ENCODE measurements at regions not wholly inside any gene's neighbourhood (a gene's known extent, or its start where the extent isn't known, plus 50 kb on each side); places are given as distances from the start of the nearest gene placed in this dataset.

DNA sequence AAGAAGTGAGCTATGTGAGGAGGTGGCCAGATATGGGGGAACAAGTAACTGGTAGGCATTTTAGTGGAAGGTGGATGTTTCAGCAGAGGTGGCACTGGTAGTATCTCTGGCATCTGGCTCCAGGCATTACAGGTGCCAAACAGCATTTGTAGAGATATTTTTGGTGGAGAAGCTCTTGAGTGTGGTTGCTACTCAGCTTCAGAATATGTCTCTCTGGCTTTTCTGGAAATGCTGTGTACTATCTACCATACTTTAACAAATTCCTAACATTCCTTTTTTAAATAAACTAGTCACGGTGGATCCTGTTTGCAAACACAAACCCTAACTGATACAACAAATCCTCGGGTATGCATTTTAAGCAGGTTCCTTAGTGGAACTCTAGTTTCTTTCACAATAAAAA lies 128.0 kb downstream of the BARX2 start:
- Histone ChIP-seq H3K27me3 (ENCODE audit: control insufficient read depth in 1 of 2, insufficient read depth in 2 of 2, low read length in 1 of 2) (no peaks in the 10 kb centered on the region), H3K9me3 (ENCODE audit: control insufficient read depth, low read length) (no peaks in the 10 kb centered on the region), H3K27ac (ENCODE audit: low read depth in 1 of 2, low read length in 2 of 2) (no peak overlapping the region), H3K4me3 (ENCODE audit: low read length in 2 of 2) (no peak overlapping the region), H3K4me1 (ENCODE audit: control insufficient read depth in 1 of 2, insufficient read depth in 2 of 2, low read length in 2 of 2) (no peaks in the 10 kb centered on the region), H3K36me3 (ENCODE audit: control insufficient read depth in 1 of 2, insufficient read depth in 2 of 2, low read length in 1 of 2) (no peaks in the 10 kb centered on the region)
- ATAC-seq (ENCODE audit: low FRiP score) (no peak), DNase-seq (no peak)
- WGBS, 2 donors, result 16 to 24% methylated on average over 2 of the region's 2 CpGs
- intact Hi-C loops (cut with DNase I), result no loop called here

GRCh38 chr11:129505266-129505665 lies 129.6 kb downstream of the BARX2 start:
- H3K4me3 ChIP-seq (ENCODE audit: low read length in 2 of 2), result no peak overlapping the region
- no peaks in the 10 kb centered on the region for H3K9me3 ChIP-seq (ENCODE audit: control insufficient read depth, low read length)
- DNase-seq (no peak), ATAC-seq (ENCODE audit: low FRiP score) (no peak)
- no peaks in the 10 kb centered on the region for H3K27me3 ChIP-seq (ENCODE audit: control insufficient read depth in 1 of 2, insufficient read depth in 2 of 2, low read length in 1 of 2)
- H3K27ac ChIP-seq (ENCODE audit: low read depth in 1 of 2, low read length in 2 of 2), result no peak overlapping the region
- intact Hi-C loops (cut with DNase I), result no loop called here
- 42 to 56% methylated on average over 2 of the region's 2 CpGs for WGBS, 2 donors
- no peaks in the 10 kb centered on the region for H3K36me3 ChIP-seq (ENCODE audit: control insufficient read depth in 1 of 2, insufficient read depth in 2 of 2, low read length in 1 of 2)
- no peaks in the 10 kb centered on the region for H3K4me1 ChIP-seq (ENCODE audit: control insufficient read depth in 1 of 2, insufficient read depth in 2 of 2, low read length in 2 of 2)

- no peak overlapping the region for H3K27ac ChIP-seq (ENCODE audit: low read depth in 1 of 2, low read length in 2 of 2)
- no peak overlapping the region for H3K4me3 ChIP-seq (ENCODE audit: low read length in 2 of 2)
- ATAC-seq (ENCODE audit: low FRiP score) (no peak), DNase-seq (no peak)
- WGBS, 2 donors, result 88 to 91% methylated on average over 4 of the region's 4 CpGs
- no peaks in the 10 kb centered on the region for H3K4me1 ChIP-seq (ENCODE audit: control insufficient read depth in 1 of 2, insufficient read depth in 2 of 2, low read length in 2 of 2)
- H3K36me3 ChIP-seq (ENCODE audit: control insufficient read depth in 1 of 2, insufficient read depth in 2 of 2, low read length in 1 of 2), result no peaks in the 10 kb centered on the region
- no peaks in the 10 kb centered on the region for H3K27me3 ChIP-seq (ENCODE audit: control insufficient read depth in 1 of 2, insufficient read depth in 2 of 2, low read length in 1 of 2)
- intact Hi-C loops (cut with DNase I), result no loop called here
- no peaks in the 10 kb centered on the region for H3K9me3 ChIP-seq (ENCODE audit: control insufficient read depth, low read length)
These were observed 132.5 kb downstream of the BARX2 start for GRCh38 chr11:129508163-129508562.

- H3K27me3 ChIP-seq (ENCODE audit: control insufficient read depth in 1 of 2, insufficient read depth in 2 of 2, low read length in 1 of 2), result no peaks in the 10 kb centered on the region
- H3K36me3 ChIP-seq (ENCODE audit: control insufficient read depth in 1 of 2, insufficient read depth in 2 of 2, low read length in 1 of 2), result no peaks in the 10 kb centered on the region
- no peaks in the 10 kb centered on the region for H3K4me1 ChIP-seq (ENCODE audit: control insufficient read depth in 1 of 2, insufficient read depth in 2 of 2, low read length in 2 of 2)
- intact Hi-C loops (cut with DNase I), result no loop called here
- H3K27ac ChIP-seq (ENCODE audit: low read depth in 1 of 2, low read length in 2 of 2), result no peak overlapping the region
- H3K9me3 ChIP-seq (ENCODE audit: control insufficient read depth, low read length), result peaks cover 4% of the 10 kb centered on the region
- DNase-seq (no peak), ATAC-seq (ENCODE audit: low FRiP score) (no peak)
- H3K4me3 ChIP-seq (ENCODE audit: low read length in 2 of 2), result no peak overlapping the region
- 72 to 75% methylated on average over 2 of the region's 2 CpGs for WGBS, 2 donors
These were observed 152.6 kb downstream of the BARX2 start for GRCh38 chr11:129528296-129528695.

DNA sequence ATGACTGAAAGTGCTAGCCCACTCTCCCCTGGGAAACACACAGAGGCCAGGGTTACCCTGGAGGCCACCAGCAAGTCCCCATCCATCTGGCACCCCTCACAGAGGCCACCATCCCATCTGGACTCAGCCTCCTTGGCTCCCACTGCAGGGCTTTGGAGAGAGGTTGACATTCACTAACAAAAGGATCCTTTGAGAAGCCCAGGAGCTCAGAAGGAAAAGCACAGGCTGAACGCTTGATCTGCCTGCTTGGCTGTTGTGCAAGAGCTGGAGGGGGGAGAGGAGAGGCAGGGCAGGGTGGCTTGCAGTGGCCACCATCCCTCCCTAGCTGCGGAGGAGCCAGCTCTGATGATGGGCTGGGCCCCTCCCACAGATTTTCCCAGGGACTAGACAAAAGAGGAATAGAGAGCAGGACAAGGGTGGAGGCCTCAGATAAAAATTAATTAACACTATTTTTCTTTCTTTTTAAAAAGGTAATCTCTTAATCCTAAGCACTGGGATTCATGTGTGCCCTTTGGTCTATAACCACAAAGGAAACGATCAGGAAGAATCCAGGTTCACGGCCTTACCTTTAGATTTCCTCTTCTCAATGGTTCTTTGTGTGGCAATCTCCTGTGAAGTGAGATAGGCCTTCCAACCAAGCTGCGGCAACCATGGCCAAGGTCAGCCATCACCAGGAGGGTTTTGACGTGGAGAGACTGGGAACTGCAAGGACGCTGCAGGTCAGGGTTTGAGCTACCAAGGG lies 154.7 kb downstream of the BARX2 start:
- Histone ChIP-seq H3K27me3 (ENCODE audit: control insufficient read depth in 1 of 2, insufficient read depth in 2 of 2, low read length in 1 of 2) (no peaks in the 10 kb centered on the region), H3K4me1 (ENCODE audit: control insufficient read depth in 1 of 2, insufficient read depth in 2 of 2, low read length in 2 of 2) (no peaks in the 10 kb centered on the region), H3K9me3 (ENCODE audit: control insufficient read depth, low read length) (peaks cover 4% of the 10 kb centered on the region), H3K27ac (ENCODE audit: low read depth in 1 of 2, low read length in 2 of 2) (no peak overlapping the region), H3K4me3 (ENCODE audit: low read length in 2 of 2) (no peak overlapping the region), H3K36me3 (ENCODE audit: control insufficient read depth in 1 of 2, insufficient read depth in 2 of 2, low read length in 1 of 2) (no peaks in the 10 kb centered on the region)
- 66 to 69% methylated on average over 7 of the region's 7 CpGs for WGBS, 2 donors
- no peak for ATAC-seq (ENCODE audit: low FRiP score)
- intact Hi-C loops (cut with DNase I), result no loop called here
- DNase-seq, result no peak

DNA sequence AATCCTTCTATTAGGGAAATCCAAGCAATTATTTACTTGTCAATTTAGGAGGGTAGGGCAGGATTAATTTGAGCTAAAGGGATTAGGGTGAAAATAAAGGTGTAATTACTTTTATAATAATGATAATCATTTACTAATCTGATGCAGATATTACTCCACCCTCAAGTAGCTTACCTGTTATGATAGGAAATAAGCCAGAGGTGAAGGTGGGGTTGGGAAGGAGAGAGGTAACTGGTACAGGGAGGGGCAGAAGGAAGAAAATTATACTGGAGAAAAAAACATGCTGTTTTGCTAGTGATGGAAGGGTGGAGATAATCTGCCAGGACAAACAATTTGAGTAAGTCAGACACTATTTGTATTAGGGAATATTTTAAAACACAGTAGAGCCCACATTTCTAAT lies 157.7 kb downstream of the BARX2 start:
- no peak overlapping the region for H3K4me3 ChIP-seq (ENCODE audit: low read length in 2 of 2)
- no peaks in the 10 kb centered on the region for H3K4me1 ChIP-seq (ENCODE audit: control insufficient read depth in 1 of 2, insufficient read depth in 2 of 2, low read length in 2 of 2)
- intact Hi-C loops (cut with DNase I), result no loop called here
- no peak for ATAC-seq (ENCODE audit: low FRiP score)
- peaks cover 4% of the 10 kb centered on the region for H3K9me3 ChIP-seq (ENCODE audit: control insufficient read depth, low read length)
- no peaks in the 10 kb centered on the region for H3K36me3 ChIP-seq (ENCODE audit: control insufficient read depth in 1 of 2, insufficient read depth in 2 of 2, low read length in 1 of 2)
- no peak overlapping the region for H3K27ac ChIP-seq (ENCODE audit: low read depth in 1 of 2, low read length in 2 of 2)
- H3K27me3 ChIP-seq (ENCODE audit: control insufficient read depth in 1 of 2, insufficient read depth in 2 of 2, low read length in 1 of 2), result no peaks in the 10 kb centered on the region
- no peak for DNase-seq

GRCh38 chr11:129536338-129536737 lies 160.7 kb downstream of the BARX2 start:
- intact Hi-C loops (cut with DNase I), result no loop called here
- Histone ChIP-seq H3K4me3 (ENCODE audit: low read length in 2 of 2) (no peak overlapping the region), H3K36me3 (ENCODE audit: control insufficient read depth in 1 of 2, insufficient read depth in 2 of 2, low read length in 1 of 2) (no peaks in the 10 kb centered on the region), H3K4me1 (ENCODE audit: control insufficient read depth in 1 of 2, insufficient read depth in 2 of 2, low read length in 2 of 2) (no peaks in the 10 kb centered on the region), H3K27ac (ENCODE audit: low read depth in 1 of 2, low read length in 2 of 2) (no peak overlapping the region), H3K27me3 (ENCODE audit: control insufficient read depth in 1 of 2, insufficient read depth in 2 of 2, low read length in 1 of 2) (no peaks in the 10 kb centered on the region), H3K9me3 (ENCODE audit: control insufficient read depth, low read length) (peaks cover 3% of the 10 kb centered on the region)
- ATAC-seq (ENCODE audit: low FRiP score) (no peak), DNase-seq (no peak)
- 45 to 62% methylated on average over 1 of the region's 1 CpG for whole genome bisulfite sequencing, 2 donors

DNA sequence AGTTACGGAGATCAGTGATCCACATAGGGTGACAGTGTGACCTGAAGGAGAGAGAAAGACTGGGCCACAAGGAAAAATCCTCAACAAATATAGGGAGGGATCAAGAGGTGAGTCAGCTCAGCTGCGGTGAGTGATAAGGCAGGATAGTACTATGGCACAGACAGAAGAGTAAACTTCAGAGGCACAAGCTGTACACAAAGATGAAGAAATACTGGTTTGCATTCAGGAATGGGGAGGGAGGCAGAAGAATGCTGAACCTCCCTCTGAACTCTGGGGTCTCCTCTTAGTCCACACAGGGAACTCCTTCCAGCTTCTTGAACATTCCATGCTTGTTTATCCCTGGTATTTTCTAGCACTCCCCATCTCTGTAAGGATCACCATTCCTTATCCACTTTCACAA lies 162.7 kb downstream of the BARX2 start:
- no peak overlapping the region for H3K27ac ChIP-seq (ENCODE audit: low read depth in 1 of 2, low read length in 2 of 2)
- ATAC-seq (ENCODE audit: low FRiP score) (no peak), DNase-seq (no peak)
- no peak overlapping the region for H3K4me3 ChIP-seq (ENCODE audit: low read length in 2 of 2)
- 90 to 94% methylated on average over 2 of the region's 2 CpGs for WGBS, 2 donors
- no peaks in the 10 kb centered on the region for H3K9me3 ChIP-seq (ENCODE audit: control insufficient read depth, low read length)
- H3K4me1 ChIP-seq (ENCODE audit: control insufficient read depth in 1 of 2, insufficient read depth in 2 of 2, low read length in 2 of 2), result no peaks in the 10 kb centered on the region
- no peaks in the 10 kb centered on the region for H3K36me3 ChIP-seq (ENCODE audit: control insufficient read depth in 1 of 2, insufficient read depth in 2 of 2, low read length in 1 of 2)
- intact Hi-C loops (cut with DNase I), result no loop called here
- no peaks in the 10 kb centered on the region for H3K27me3 ChIP-seq (ENCODE audit: control insufficient read depth in 1 of 2, insufficient read depth in 2 of 2, low read length in 1 of 2)

DNA sequence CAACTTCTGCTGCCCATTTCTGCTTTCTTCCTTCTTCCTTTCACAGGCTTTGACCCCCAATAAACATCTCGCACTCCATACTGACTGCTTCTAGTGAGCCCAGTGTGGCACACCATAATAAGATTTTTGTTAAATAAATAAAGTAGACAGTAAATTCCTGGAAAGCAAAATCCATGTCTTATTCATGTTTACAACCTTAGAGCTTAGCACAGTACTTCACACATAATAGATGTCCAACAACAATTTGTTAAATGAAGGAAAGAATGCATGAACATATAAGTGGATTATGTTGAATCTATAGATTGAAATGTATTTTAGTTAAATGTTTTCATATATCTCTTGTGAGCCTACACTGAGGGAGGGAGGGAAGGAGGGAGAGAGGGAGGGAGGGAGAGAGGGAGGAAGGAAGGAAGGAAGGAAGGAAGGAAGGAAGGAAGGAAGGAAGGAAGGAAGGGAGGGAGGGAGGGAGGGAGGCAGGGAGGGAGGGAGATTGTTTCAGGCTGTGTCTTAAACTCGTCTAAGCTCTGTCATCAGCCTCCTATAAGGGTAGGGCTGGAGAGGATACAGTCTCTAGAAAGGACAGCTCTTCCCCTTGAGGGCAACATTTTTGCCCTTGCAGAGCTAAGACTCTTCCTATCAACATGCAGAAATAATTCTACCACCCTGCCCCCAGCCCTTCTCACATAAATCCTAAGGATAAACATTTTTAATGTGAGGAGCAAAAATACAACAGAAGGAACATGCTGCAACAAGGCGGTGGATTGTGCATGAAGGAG lies 168.1 kb downstream of the BARX2 start:
- H3K27ac ChIP-seq (ENCODE audit: low read depth in 1 of 2, low read length in 2 of 2), result no peak overlapping the region
- H3K4me1 ChIP-seq (ENCODE audit: control insufficient read depth in 1 of 2, insufficient read depth in 2 of 2, low read length in 2 of 2), result no peaks in the 10 kb centered on the region
- intact Hi-C loops (cut with DNase I), result no loop called here
- H3K4me3 ChIP-seq (ENCODE audit: low read length in 2 of 2), result no peak overlapping the region
- 56 to 58% methylated on average over 3 of the region's 3 CpGs for WGBS, 2 donors
- no peak for DNase-seq
- H3K27me3 ChIP-seq (ENCODE audit: control insufficient read depth in 1 of 2, insufficient read depth in 2 of 2, low read length in 1 of 2), result no peaks in the 10 kb centered on the region
- ATAC-seq (ENCODE audit: low FRiP score), result no peak
- H3K36me3 ChIP-seq (ENCODE audit: control insufficient read depth in 1 of 2, insufficient read depth in 2 of 2, low read length in 1 of 2), result no peaks in the 10 kb centered on the region
- no peaks in the 10 kb centered on the region for H3K9me3 ChIP-seq (ENCODE audit: control insufficient read depth, low read length)
